Tibial artery (tissue), 4 donors: ENCODE measurements at regions not wholly inside any gene's neighbourhood (a gene's known extent, or its start where the extent isn't known, plus 50 kb on each side); places are given as distances from the start of the nearest gene placed in this dataset.

Experiments
- DNase-seq, 2 donors: peaks; one replicate each; pipeline ENCODE4 v3.0.0-alpha.2; 2019
- H3K27ac ChIP-seq, 2 donors: fragments of 200-600 bp; sonication (generic) in 1 of 2; 1 replicate in 1 of 2; 2 replicates in 1 of 2; pipeline ENCODE4 v1.5.1; 2018 to 2019; ENCODE audit warnings: mild to moderate bottlenecking in 1 of 2
- H3K27me3 ChIP-seq, 2 donors: fragments of 200-600 bp; sonication (generic) in 1 of 2; one replicate each; pipeline versions ENCODE4 v1.5.1 to v1.6.0; 2016 to 2019
- H3K36me3 ChIP-seq, 3 donors: fragments of 200-600 bp; sonication (generic) in 2 of 3; one replicate each; pipeline ENCODE4 v1.5.1; 2016 to 2019; ENCODE audit warnings: mild to moderate bottlenecking in 2 of 3
- H3K4me1 ChIP-seq, 4 donors: fragments of 200-600 bp; sonication (generic) in 2 of 4; 1 replicate in 3 of 4; 2 replicates in 1 of 4; pipeline ENCODE4 v1.5.1; 2016 to 2019
- H3K4me3 ChIP-seq, 2 donors: fragments of 200-600 bp; sonication (generic) in 1 of 2; 1 replicate in 1 of 2; 2 replicates in 1 of 2; pipeline ENCODE4 v1.5.1; 2018 to 2019; ENCODE audit warnings: mild to moderate bottlenecking in 2 of 2
- H3K9me3 ChIP-seq, 3 donors: fragments of 200-600 bp; sonication (generic) in 1 of 3; one replicate each; pipeline ENCODE4 v1.5.1; 2016 to 2019
- intact Hi-C: fragments of 100-400 bp; cut with DNase I; formaldehyde crosslinking; loops from one replicate; pipeline ENCODE4 v1.15.0; 2023; ENCODE audit warnings: low total_unique reads
- TF ChIP-seq, protein P1 (sequence below), 2 experiments: fragments of 200-600 bp in 1 of 2; fragments of 450-650 bp in 1 of 2; IDR thresholded peaks; one replicate each; pipeline ENCODE4 v1.5.1; 2017 to 2019; ENCODE audit warnings: antibody characterized with exemption in 2 of 2, mild to moderate bottlenecking in 1 of 2, moderate library complexity in 1 of 2

DNA sequence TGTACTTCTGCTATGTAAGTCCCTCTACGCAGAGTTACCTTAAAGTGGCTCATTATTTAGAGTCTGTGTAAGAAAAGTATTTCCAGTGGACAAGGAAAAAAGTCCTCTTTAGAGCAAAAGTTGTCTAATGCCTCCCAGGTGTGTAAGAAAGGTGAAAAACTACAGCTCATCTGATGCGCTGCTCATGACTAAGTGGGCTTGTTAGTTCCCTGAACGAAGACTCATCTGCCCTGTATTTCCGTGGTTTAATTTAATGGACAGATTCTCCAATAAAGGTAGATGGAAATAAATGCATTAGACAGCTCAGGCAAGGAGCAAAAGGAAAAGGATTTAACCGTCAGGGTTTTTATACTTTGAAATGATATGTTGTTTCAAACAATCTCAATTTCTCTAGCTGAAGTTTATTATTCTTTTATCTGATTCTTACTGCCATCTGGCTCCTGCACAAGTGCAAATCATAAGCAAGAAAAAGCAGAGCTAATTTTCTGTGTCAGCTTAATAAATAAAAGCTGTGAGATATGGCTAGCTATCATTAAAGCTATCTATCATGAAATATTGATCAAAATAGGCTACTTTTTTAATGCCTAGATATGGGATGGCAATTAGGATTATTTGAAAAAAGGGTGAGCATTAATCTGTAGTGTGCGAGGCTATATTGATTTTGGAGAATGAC lies 73.7 kb upstream of the PCDH9 start:
- Histone ChIP-seq H3K4me1 (no peaks in the 10 kb centered on the region), H3K27ac (no peak overlapping the region), H3K36me3 (no peaks in the 10 kb centered on the region), H3K27me3 (no peaks in the 10 kb centered on the region), H3K9me3 (no peaks in the 10 kb centered on the region), H3K4me3 (no peak overlapping the region)
- intact Hi-C loops = no loop called here
- no peak for DNase-seq
- TF ChIP-seq, protein P1, sequence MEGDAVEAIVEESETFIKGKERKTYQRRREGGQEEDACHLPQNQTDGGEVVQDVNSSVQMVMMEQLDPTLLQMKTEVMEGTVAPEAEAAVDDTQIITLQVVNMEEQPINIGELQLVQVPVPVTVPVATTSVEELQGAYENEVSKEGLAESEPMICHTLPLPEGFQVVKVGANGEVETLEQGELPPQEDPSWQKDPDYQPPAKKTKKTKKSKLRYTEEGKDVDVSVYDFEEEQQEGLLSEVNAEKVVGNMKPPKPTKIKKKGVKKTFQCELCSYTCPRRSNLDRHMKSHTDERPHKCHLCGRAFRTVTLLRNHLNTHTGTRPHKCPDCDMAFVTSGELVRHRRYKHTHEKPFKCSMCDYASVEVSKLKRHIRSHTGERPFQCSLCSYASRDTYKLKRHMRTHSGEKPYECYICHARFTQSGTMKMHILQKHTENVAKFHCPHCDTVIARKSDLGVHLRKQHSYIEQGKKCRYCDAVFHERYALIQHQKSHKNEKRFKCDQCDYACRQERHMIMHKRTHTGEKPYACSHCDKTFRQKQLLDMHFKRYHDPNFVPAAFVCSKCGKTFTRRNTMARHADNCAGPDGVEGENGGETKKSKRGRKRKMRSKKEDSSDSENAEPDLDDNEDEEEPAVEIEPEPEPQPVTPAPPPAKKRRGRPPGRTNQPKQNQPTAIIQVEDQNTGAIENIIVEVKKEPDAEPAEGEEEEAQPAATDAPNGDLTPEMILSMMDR (IDR thresholded peaks at IDR 0.05) = no peak

DNA sequence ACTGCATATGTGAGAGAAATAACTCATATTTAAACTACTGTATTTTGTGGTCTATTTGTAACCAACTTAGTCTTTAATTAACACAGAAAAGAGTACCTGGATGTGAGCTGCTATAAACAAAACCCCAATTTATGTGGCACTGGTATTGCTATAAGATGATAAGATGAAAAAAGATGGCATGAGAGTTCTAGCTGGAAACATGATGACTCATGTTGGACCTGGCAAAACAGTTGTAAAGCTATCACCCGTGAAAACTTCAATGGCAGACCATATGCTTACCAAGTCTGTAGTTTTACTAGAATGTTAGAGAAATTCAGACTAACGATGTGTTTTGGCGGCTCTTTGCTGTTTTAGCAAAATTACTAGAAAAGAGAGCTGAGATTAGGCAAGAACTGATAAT lies 69.6 kb upstream of the PCDH9 start:
- H3K27ac ChIP-seq = no peak overlapping the region
- DNase-seq = no peak
- no peaks in the 10 kb centered on the region for H3K27me3 ChIP-seq
- intact Hi-C loops = no loop called here
- no peaks in the 10 kb centered on the region for H3K9me3 ChIP-seq
- no peak overlapping the region for H3K4me3 ChIP-seq
- no peaks in the 10 kb centered on the region for H3K4me1 ChIP-seq
- H3K36me3 ChIP-seq = no peaks in the 10 kb centered on the region
- TF ChIP-seq, protein P1 (IDR thresholded peaks at IDR 0.05) = no peak

DNA sequence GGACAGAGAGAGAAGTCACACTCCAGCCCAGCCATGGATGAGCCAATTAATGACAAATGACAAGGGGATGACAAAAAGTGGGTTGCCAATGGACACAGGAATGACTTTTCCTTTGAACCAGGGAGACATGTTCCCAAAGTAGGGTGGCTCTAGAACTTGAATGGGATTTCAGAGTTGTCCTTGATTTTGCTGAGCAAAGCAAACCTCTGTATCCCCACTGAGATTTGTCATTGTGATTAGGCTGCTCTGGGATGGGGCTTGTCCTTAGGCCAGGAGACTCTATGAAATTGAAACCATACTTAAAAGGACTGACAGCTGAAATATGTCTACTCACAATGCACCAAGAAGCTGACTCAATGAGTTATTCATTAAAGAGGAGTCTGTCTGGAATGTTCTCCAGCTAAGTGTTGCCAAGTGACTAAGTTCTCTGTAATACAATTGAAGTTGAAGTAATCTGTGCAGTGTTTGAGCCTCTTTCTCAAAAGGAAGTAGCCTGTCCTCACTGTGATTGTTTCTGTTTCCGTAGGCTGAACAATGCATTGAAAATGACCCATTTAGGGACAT lies 69.0 kb upstream of the PCDH9 start:
- Histone ChIP-seq H3K27me3 (no peaks in the 10 kb centered on the region), H3K4me1 (no peaks in the 10 kb centered on the region), H3K36me3 (no peaks in the 10 kb centered on the region), H3K9me3 (no peaks in the 10 kb centered on the region), H3K4me3 (no peak overlapping the region), H3K27ac (no peak overlapping the region)
- TF ChIP-seq, protein P1 (IDR thresholded peaks at IDR 0.05) = no peak
- DNase-seq = no peak
- intact Hi-C loops = no loop called here

DNA sequence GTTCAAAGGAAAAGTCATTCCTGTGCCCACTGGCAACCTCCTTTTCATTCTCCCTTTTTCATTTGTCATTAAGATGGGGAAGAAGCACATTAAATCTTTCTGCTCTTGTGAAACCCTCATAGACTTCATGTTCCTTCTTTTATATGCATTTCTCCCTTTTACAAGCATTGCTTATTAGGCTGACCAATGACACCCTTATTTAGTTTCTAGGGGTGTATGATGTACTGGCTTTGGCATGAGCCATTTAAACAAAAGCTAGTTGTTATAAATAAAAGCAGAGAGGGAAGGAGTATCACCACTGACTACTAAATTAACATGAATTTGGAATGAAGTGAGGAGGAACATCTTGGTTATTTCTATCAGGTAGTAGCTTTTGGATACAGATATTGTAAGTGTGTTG lies 68.2 kb upstream of the PCDH9 start:
- DNase-seq = no peak
- Histone ChIP-seq H3K9me3 (no peaks in the 10 kb centered on the region), H3K4me1 (no peaks in the 10 kb centered on the region), H3K36me3 (no peaks in the 10 kb centered on the region), H3K4me3 (no peak overlapping the region), H3K27me3 (no peaks in the 10 kb centered on the region), H3K27ac (no peak overlapping the region)
- intact Hi-C loops = no loop called here
- TF ChIP-seq, protein P1 (IDR thresholded peaks at IDR 0.05) = no peak

DNA sequence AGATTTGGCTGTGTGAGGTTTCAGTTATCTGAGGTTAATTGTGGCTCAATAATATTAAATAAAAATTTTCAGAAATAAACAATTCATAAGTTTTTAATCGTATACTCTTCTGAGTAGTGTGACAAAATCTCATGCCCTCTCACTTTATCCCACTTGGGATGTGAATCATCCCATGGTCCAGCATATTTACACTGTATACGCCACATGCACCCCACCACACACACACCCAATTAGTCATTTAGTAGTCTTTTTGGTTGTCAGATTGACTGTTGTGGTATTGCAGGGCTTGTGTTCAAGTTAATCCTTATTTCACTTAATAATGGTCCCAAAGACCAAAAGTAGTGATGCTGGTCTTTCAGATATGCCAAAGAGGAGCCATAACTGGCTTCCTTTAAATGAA lies 66.4 kb upstream of the PCDH9 start:
- no peak overlapping the region for H3K27ac ChIP-seq
- TF ChIP-seq, protein P1 (IDR thresholded peaks at IDR 0.05) = no peak
- no peaks in the 10 kb centered on the region for H3K4me1 ChIP-seq
- no peaks in the 10 kb centered on the region for H3K9me3 ChIP-seq
- no peaks in the 10 kb centered on the region for H3K36me3 ChIP-seq
- intact Hi-C loops = no loop called here
- H3K27me3 ChIP-seq = no peaks in the 10 kb centered on the region
- no peak overlapping the region for H3K4me3 ChIP-seq
- no peak for DNase-seq
